H1 (cell line): ENCODE measurements at regions not wholly inside any gene's neighbourhood (a gene's known extent, or its start where the extent isn't known, plus 50 kb on each side); places are given as distances from the start of the nearest gene placed in this dataset.

Source experiments
- CTCF ChIA-PET: fragments of 300-600 bp; sonication (Branson Sonifier 250); formaldehyde crosslinking; loops from one replicate; lab custom pipeline; 2021; ENCODE audit not compliant: partially characterized antibody; lab: Charles Lee
- POLR2A ChIA-PET: fragments of 300-600 bp; sonication (Branson Sonifier 250); formaldehyde crosslinking; loops from one replicate; lab custom pipeline; 2021; ENCODE audit warnings: inconsistent platforms; ENCODE audit not compliant: partially characterized antibody; lab: Charles Lee
- DNase-seq, 2 experiments: peaks; one replicate each; pipeline versions ENCODE4 v3.0.0 to v3.0.0-alpha.2; 2010 to 2022; ENCODE audit warnings: low spot score in 2 of 2, low read depth in 1 of 2, mixed read lengths in 1 of 2
- FAIRE-seq: peaks from 2 replicates; lab custom pipeline; 2011; peaks lifted over from hg19 to GRCh38; lab: Jason Lieb, UNC
- H2AFZ ChIP-seq: 2 replicates; pipeline ENCODE4 v1.8.1; 2012; ENCODE audit warnings: low read length, inconsistent platforms
- H2AK5ac ChIP-seq: 2 replicates; pipeline ENCODE4 v1.6.1; 2013; ENCODE audit warnings: low read depth, low read length
- H2BK120ac ChIP-seq: replicated peaks from 2 replicates; pipeline ENCODE3; 2013; ENCODE audit warnings: low read depth, low read length, inconsistent platforms
- H2BK12ac ChIP-seq: 2 replicates; pipeline ENCODE4 v1.6.1; 2013; ENCODE audit warnings: low read depth, low read length
- H2BK15ac ChIP-seq: 2 replicates; pipeline ENCODE4 v1.6.1; 2013; ENCODE audit warnings: low read length
- H2BK20ac ChIP-seq: 2 replicates; pipeline ENCODE4 v1.6.1; 2013; ENCODE audit warnings: low read length
- H2BK5ac ChIP-seq: 2 replicates; pipeline ENCODE4 v1.6.1; 2013; ENCODE audit warnings: low read depth, low read length
- H3K14ac ChIP-seq: 2 replicates; pipeline ENCODE4 v1.6.1; 2013; ENCODE audit warnings: inconsistent platforms; ENCODE audit not compliant: insufficient read length
- H3K18ac ChIP-seq: 2 replicates; pipeline ENCODE4 v1.6.1; 2013; ENCODE audit warnings: low read length; ENCODE audit errors: extremely low read depth
- H3K23ac ChIP-seq: 2 replicates; pipeline ENCODE4 v1.6.1; 2013; ENCODE audit warnings: inconsistent platforms; ENCODE audit not compliant: insufficient read length
- H3K23me2 ChIP-seq: 2 replicates; pipeline ENCODE4 v1.6.1; 2013; ENCODE audit warnings: low read depth, low read length
- H3K27ac ChIP-seq: 2 replicates; pipeline ENCODE4 v1.6.1; 2011; ENCODE audit warnings: low read depth, low read length, inconsistent platforms
- H3K27me3 ChIP-seq, 4 experiments: replicated peaks in 1 of 4; 1 replicate in 1 of 4; 2 replicates in 3 of 4; pipeline versions ENCODE4 v1.6.1 to v1.8.1; 2011 to 2013; ENCODE audit warnings: low read length in 3 of 4, mild to moderate bottlenecking in 3 of 4, inconsistent platforms in 2 of 4, mixed read lengths in 2 of 4, moderate library complexity in 1 of 4; ENCODE audit not compliant: control insufficient read depth in 3 of 4, insufficient read depth in 3 of 4; ENCODE audit errors: extremely low read depth in 1 of 4
- H3K36me3 ChIP-seq, 4 experiments: 2 replicates each; pipeline versions ENCODE4 v1.6.1 to v1.8.1; 2011 to 2013; ENCODE audit warnings: mild to moderate bottlenecking in 4 of 4, low read length in 3 of 4, moderate library complexity in 2 of 4, control low read depth in 1 of 4, inconsistent platforms in 1 of 4; ENCODE audit not compliant: insufficient read depth in 4 of 4, control insufficient read depth in 2 of 4
- H3K4ac ChIP-seq: replicated peaks from 2 replicates; pipeline ENCODE3; 2013; ENCODE audit warnings: low read length, low read depth, mixed read lengths, inconsistent platforms; ENCODE audit not compliant: insufficient read length
- H3K4me1 ChIP-seq, 4 experiments: replicated peaks in 1 of 4; 1 replicate in 1 of 4; 2 replicates in 3 of 4; pipeline versions ENCODE4 v1.6.1 to v1.8.1; 2011 to 2013; ENCODE audit warnings: low read length in 3 of 4, inconsistent platforms in 2 of 4, mixed read lengths in 1 of 4; ENCODE audit not compliant: insufficient read depth in 4 of 4, control insufficient read depth in 3 of 4
- H3K4me2 ChIP-seq, 2 experiments: 2 replicates each; pipeline versions ENCODE4 v1.6.1 to v1.8.1; 2011 to 2013; ENCODE audit warnings: low read depth in 2 of 2, low read length in 2 of 2, control low read depth in 1 of 2, inconsistent platforms in 1 of 2, mild to moderate bottlenecking in 1 of 2; ENCODE audit not compliant: insufficient read depth in 1 of 2
- H3K4me3 ChIP-seq, 4 experiments: fragments of 200-600, 300-600 bp in 1 of 4; sonication (generic), shearing (Covaris generic), sonication (Bioruptor Twin) in 1 of 4; 2 replicates each; pipeline versions ENCODE4 v1.5.1 to v1.8.1; 2011 to 2016; ENCODE audit warnings: low read length in 4 of 4, low read depth in 3 of 4, control low read depth in 2 of 4, inconsistent platforms in 2 of 4, mild to moderate bottlenecking in 2 of 4, mixed read lengths in 1 of 4, moderate library complexity in 1 of 4; ENCODE audit not compliant: insufficient read depth in 2 of 4; ENCODE audit errors: extremely low read depth in 1 of 4
- H3K56ac ChIP-seq: replicated peaks from 2 replicates; pipeline ENCODE3; 2013; ENCODE audit warnings: low read depth, mild to moderate bottlenecking, mixed read lengths, low read length, inconsistent platforms; ENCODE audit not compliant: insufficient read length
- H3K79me1 ChIP-seq: 2 replicates; pipeline ENCODE4 v1.6.1; 2013; ENCODE audit warnings: low read depth, low read length, control low read depth
- H3K79me2 ChIP-seq, 2 experiments: 2 replicates each; pipeline versions ENCODE4 v1.6.1 to v1.8.1; 2012 to 2013; ENCODE audit warnings: low read length in 2 of 2, mild to moderate bottlenecking in 2 of 2, inconsistent platforms in 1 of 2; ENCODE audit not compliant: insufficient read depth in 2 of 2, control insufficient read depth in 1 of 2
- H3K9ac ChIP-seq, 4 experiments: replicated peaks in 1 of 4; 1 replicate in 1 of 4; 2 replicates in 3 of 4; pipeline versions ENCODE4 v1.6.1 to v1.8.1; 2011 to 2013; ENCODE audit warnings: low read depth in 3 of 4, low read length in 3 of 4, control low read depth in 2 of 4, mild to moderate bottlenecking in 2 of 4, moderate library complexity in 2 of 4, inconsistent platforms in 1 of 4; ENCODE audit errors: extremely low read depth in 1 of 4
- H3K9me3 ChIP-seq, 2 experiments: 2 replicates each; pipeline versions ENCODE4 v1.6.1 to v1.8.1; 2012 to 2013; ENCODE audit warnings: mild to moderate bottlenecking in 2 of 2, moderate library complexity in 2 of 2, control low read depth in 1 of 2, inconsistent platforms in 1 of 2, low read depth in 1 of 2, low read length in 1 of 2, mixed read lengths in 1 of 2; ENCODE audit not compliant: insufficient read depth in 2 of 2
- H4K20me1 ChIP-seq, 2 experiments: replicated peaks in 1 of 2; 2 replicates each; pipeline versions ENCODE3 to v1.8.1; 2011 to 2013; ENCODE audit warnings: inconsistent platforms in 2 of 2, low read length in 2 of 2, mild to moderate bottlenecking in 1 of 2; ENCODE audit not compliant: insufficient read depth in 2 of 2, control insufficient read depth in 1 of 2
- H4K5ac ChIP-seq: 2 replicates; pipeline ENCODE4 v1.6.1; 2013; ENCODE audit warnings: low read length, low read depth, mixed read lengths, inconsistent platforms; ENCODE audit not compliant: insufficient read length
- H4K8ac ChIP-seq: 2 replicates; pipeline ENCODE4 v1.8.0; 2013; ENCODE audit warnings: mild to moderate bottlenecking, moderate library complexity, low read length, inconsistent platforms; ENCODE audit not compliant: insufficient read depth; ENCODE audit errors: extremely low read depth
- H4K91ac ChIP-seq: replicated peaks from 2 replicates; pipeline ENCODE3; 2013; ENCODE audit warnings: low read length, mixed read lengths, inconsistent platforms; ENCODE audit not compliant: insufficient read length
- CEBPB ChIP-seq: IDR thresholded peaks from 2 replicates; pipeline ENCODE4 v1.6.1; 2012; ENCODE audit warnings: low read depth, low read length
- CHD2 ChIP-seq: IDR thresholded peaks from 2 replicates; pipeline ENCODE4 v1.6.1; 2012; ENCODE audit warnings: low read length, improper control_type of control experiment
- EZH2 ChIP-seq: fragments of 200-600 bp; sonication (generic); IDR thresholded peaks from 2 replicates; pipeline ENCODE4 v1.7.1; 2012; ENCODE audit warnings: low read depth, mild to moderate bottlenecking, moderate library complexity, low read length, inconsistent platforms; ENCODE audit not compliant: severe bottlenecking
- MAX ChIP-seq: IDR thresholded peaks from 2 replicates; pipeline ENCODE4 v1.6.1; 2012; ENCODE audit warnings: inconsistent platforms
- NRF1 ChIP-seq: IDR thresholded peaks from 2 replicates; pipeline ENCODE4 v1.6.1; 2011; ENCODE audit warnings: mild to moderate bottlenecking, low read depth, low read length, improper control_type of control experiment
- PHF8 ChIP-seq: fragments of 200-600 bp; sonication (generic); conservative IDR thresholded peaks from 2 replicates; pipeline ENCODE4 v1.7.1; 2012; ENCODE audit warnings: low read depth, mild to moderate bottlenecking, inconsistent platforms, low read length, moderate library complexity
- POLR2AphosphoS5 ChIP-seq: IDR thresholded peaks from 2 replicates; pipeline ENCODE4 v1.6.1; 2011; ENCODE audit warnings: low read depth, low read length
- RFX5 ChIP-seq: IDR thresholded peaks from 2 replicates; pipeline ENCODE4 v1.6.1; 2011; ENCODE audit warnings: low read depth, low read length, improper control_type of control experiment, borderline replicate concordance
- WGBS, 2 experiments: shearing (Covaris generic) in 1 of 2; methylation state at CpG; one replicate each; pipeline versions ENCODE4 v1.1.6 to v1.1.7; 2013 to 2015; ENCODE audit warnings: low lambda C conversion rate in 2 of 2, mixed read lengths in 2 of 2, inconsistent platforms in 1 of 2, low coverage in 1 of 2, missing lambda C conversion rate in 1 of 2; ENCODE audit not compliant: insufficient replicate concordance in 2 of 2, insufficient coverage in 1 of 2, insufficient read length in 1 of 2; ENCODE audit errors: extremely low coverage in 1 of 2, missing lambda C conversion rate in 1 of 2; 5-methylcytosine and 5-hydroxymethylcytosine counted together

GRCh38 chr6:156717542-156717941 lies 59.6 kb upstream of the ARID1B start:
- Histone ChIP-seq H3K18ac (no peak overlapping the region), H3K27ac (no peak overlapping the region), H3K4ac (no peak overlapping the region), H2AFZ (no peak overlapping the region), H3K56ac (no peak overlapping the region), H2BK120ac (no peak overlapping the region), H3K9ac (no peak overlapping the region), H3K23me2 (no peaks in the 10 kb centered on the region; the same call in 1 of the 2 replicates), H3K79me2 (no peaks in the 10 kb centered on the region), H3K4me3 (no peak overlapping the region), H2AK5ac (no peak overlapping the region), H3K79me1 (no peaks in the 10 kb centered on the region), H3K23ac (no peak overlapping the region), H3K14ac (no peak overlapping the region), H2BK15ac (no peak overlapping the region), H2BK5ac (no peak overlapping the region), H3K4me1 (peaks cover 14 to 27% (median 24%) of the 10 kb centered on the region in 4 experiments; a peak in 6 of 7 replicates), H4K5ac (no peak overlapping the region), H4K8ac (no peak overlapping the region; the same call in 1 of the 2 replicates), H3K4me2 (no peak overlapping the region), H3K27me3 (no peaks in the 10 kb centered on the region; a peak in 1 of 7 replicates), H3K9me3 (no peaks in the 10 kb centered on the region), H3K36me3 (no peaks in the 10 kb centered on the region), H2BK12ac (no peak overlapping the region), H4K91ac (no peak overlapping the region), H2BK20ac (no peak overlapping the region), H4K20me1 (no peaks in the 10 kb centered on the region)
- no peak for FAIRE-seq
- WGBS, 2 experiments = 88% methylated on average over 5 of the region's 5 CpGs; no CpG with 5 or more reads in 1 of the 2 experiments
- CTCF ChIA-PET = interaction anchor here (1.3 kb wide), 1 partner anchor 10 kb away, joined by 3 read pairs; no protein-coding TSS in a partner anchor
- no peak for DNase-seq
- no peak for TF ChIP-seq POLR2AphosphoS5
- no peak for TF ChIP-seq MAX
- no peak for TF ChIP-seq EZH2
- TF ChIP-seq PHF8 = no peak
- no peak for TF ChIP-seq CHD2
- TF ChIP-seq RFX5 = no peak
- no peak for TF ChIP-seq CEBPB
- TF ChIP-seq NRF1 = no peak
- POLR2A ChIA-PET = no interaction called here
